ENCODE measurements at regions not wholly inside any gene's neighbourhood (a gene's known extent, or its start where the extent isn't known, plus 50 kb on each side); places are given as distances from the start of the nearest gene placed in this dataset.

DNA sequence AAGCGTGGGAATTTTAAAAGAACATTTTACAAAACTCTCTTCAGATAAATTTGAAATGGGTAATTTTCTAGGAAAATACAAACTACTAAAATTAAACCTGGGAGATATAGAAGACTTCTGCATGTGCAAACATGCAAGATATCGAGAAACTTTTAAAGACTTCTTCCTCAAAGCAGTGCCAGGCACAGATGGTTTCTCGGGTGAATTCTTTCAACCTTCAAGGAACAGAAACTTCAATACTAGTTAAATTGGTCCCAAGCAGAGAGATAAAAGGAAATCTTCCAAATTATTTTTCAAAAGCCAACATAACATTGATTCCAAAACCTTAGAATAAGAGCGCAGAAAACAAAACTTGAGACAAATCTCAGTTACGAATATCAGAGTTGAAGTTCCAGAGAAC is 732.7 kb downstream of the PDCD6IP start:
- TF ChIP-seq, protein P1, sequence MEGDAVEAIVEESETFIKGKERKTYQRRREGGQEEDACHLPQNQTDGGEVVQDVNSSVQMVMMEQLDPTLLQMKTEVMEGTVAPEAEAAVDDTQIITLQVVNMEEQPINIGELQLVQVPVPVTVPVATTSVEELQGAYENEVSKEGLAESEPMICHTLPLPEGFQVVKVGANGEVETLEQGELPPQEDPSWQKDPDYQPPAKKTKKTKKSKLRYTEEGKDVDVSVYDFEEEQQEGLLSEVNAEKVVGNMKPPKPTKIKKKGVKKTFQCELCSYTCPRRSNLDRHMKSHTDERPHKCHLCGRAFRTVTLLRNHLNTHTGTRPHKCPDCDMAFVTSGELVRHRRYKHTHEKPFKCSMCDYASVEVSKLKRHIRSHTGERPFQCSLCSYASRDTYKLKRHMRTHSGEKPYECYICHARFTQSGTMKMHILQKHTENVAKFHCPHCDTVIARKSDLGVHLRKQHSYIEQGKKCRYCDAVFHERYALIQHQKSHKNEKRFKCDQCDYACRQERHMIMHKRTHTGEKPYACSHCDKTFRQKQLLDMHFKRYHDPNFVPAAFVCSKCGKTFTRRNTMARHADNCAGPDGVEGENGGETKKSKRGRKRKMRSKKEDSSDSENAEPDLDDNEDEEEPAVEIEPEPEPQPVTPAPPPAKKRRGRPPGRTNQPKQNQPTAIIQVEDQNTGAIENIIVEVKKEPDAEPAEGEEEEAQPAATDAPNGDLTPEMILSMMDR (IDR thresholded peaks at IDR 0.05) = no peak
- peaks cover 0 to 4% (median 0%) of the 10 kb centered on the region in 3 donors for H3K27me3 ChIP-seq (ENCODE audit: insufficient read depth in 3 of 3, low read length in 2 of 3)
- no peaks in the 10 kb centered on the region for H3K36me3 ChIP-seq (ENCODE audit: insufficient read depth in 1 of 2, low read depth in 1 of 2)
- H3K4me3 ChIP-seq = no peak overlapping the region
- H3K27ac ChIP-seq = no peak overlapping the region
- intact Hi-C loops (cut with DNase I) = no loop called here
- ATAC-seq (no peak), DNase-seq (no peak)
- 85 to 90% (median 86%) methylated on average over 5 of the region's 5 CpGs for WGBS, 3 donors
- no peaks in the 10 kb centered on the region for H3K9me3 ChIP-seq
- H3K4me1 ChIP-seq = no peaks in the 10 kb centered on the region

DNA sequence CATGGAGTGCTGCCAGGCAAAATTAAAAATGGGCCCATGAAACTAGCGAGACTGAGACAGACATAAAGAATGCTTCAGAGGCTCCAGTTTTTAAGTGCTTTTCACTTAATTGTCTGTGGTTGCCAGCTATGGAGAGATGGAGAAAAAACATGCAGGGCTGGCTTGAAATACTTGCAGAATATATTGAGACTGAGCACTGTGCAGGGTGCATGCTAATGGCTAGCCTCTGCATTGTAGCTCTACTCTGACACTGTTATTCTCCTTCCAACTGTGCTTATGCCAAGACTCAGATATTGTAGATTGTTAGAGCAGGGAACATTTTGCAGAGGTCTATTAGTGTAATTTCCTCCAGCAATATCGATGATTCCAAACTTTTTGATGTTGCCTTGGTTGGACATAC is 735.0 kb downstream of the PDCD6IP start:
- H3K9me3 ChIP-seq = no peaks in the 10 kb centered on the region
- no peak for DNase-seq
- ATAC-seq = no peak
- TF ChIP-seq, protein P1 (IDR thresholded peaks at IDR 0.05) = no peak
- intact Hi-C loops (cut with DNase I) = no loop called here
- no peak overlapping the region for H3K4me3 ChIP-seq
- H3K27ac ChIP-seq = no peak overlapping the region
- peaks cover 0 to 4% (median 0%) of the 10 kb centered on the region in 3 donors for H3K27me3 ChIP-seq (ENCODE audit: insufficient read depth in 3 of 3, low read length in 2 of 3)
- 51 to 58% (median 52%) methylated on average over 2 of the region's 2 CpGs for WGBS, 3 donors
- no peaks in the 10 kb centered on the region for H3K4me1 ChIP-seq
- no peaks in the 10 kb centered on the region for H3K36me3 ChIP-seq (ENCODE audit: insufficient read depth in 1 of 2, low read depth in 1 of 2)

DNA sequence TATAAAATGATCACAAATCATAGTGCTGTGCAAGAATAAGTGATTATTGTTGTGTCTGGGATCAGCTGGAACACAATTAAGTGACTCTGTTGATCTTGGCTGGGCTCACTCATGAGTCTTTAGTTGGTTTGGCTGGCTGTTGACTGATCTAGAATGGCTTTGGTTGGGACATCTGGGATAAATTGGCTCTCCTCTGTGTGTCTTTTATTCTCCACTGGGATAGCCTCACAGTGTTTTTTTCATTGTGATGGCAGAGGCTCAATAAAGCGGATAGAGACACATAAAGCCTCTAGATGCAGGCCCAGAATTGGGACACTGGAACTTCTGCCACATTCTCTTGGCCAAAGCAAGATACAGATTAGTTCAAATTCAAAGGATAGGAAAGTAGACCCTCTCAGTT is 735.6 kb downstream of the PDCD6IP start:
- Histone ChIP-seq H3K9me3 (no peaks in the 10 kb centered on the region), H3K27ac (no peak overlapping the region), H3K36me3 (ENCODE audit: insufficient read depth in 1 of 2, low read depth in 1 of 2) (no peaks in the 10 kb centered on the region), H3K4me1 (no peaks in the 10 kb centered on the region), H3K27me3 (ENCODE audit: insufficient read depth in 3 of 3, low read length in 2 of 3) (peaks cover 0 to 3% (median 0%) of the 10 kb centered on the region in 3 donors), H3K4me3 (no peak overlapping the region)
- intact Hi-C loops (cut with DNase I) = no loop called here
- no peak for DNase-seq
- no peak for ATAC-seq
- TF ChIP-seq, protein P1 (IDR thresholded peaks at IDR 0.05) = no peak
- WGBS, 3 donors = 44 to 59% (median 47%) methylated on average over 1 of the region's 1 CpG

DNA sequence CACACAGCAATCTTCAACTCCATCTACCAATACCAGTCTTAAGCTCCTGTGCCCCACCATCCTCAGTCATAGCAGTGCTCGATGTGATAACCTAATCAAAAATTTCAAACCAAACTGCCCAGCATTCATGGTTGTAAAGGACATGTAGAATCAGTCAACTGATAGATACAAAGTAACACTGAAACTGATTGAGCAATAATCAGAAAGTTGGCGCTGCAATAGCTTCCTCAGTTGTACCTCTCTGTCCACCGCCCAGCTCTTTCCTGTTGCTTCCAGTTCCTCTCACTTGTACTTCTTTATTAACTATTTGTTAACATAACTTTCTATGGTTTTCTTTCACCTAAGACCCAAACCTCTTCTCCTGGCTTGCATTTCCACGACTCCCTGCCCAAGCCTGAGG is 745.7 kb downstream of the PDCD6IP start:
- Histone ChIP-seq H3K4me1 (no peaks in the 10 kb centered on the region), H3K9me3 (no peaks in the 10 kb centered on the region), H3K4me3 (no peak overlapping the region), H3K27me3 (ENCODE audit: insufficient read depth in 3 of 3, low read length in 2 of 3) (no peaks in the 10 kb centered on the region), H3K27ac (no peak overlapping the region), H3K36me3 (ENCODE audit: insufficient read depth in 1 of 2, low read depth in 1 of 2) (no peaks in the 10 kb centered on the region)
- ATAC-seq = no peak
- intact Hi-C loops (cut with DNase I) = no loop called here
- no peak for DNase-seq
- TF ChIP-seq, protein P1 (IDR thresholded peaks at IDR 0.05) = no peak
- WGBS, 3 donors = 81 to 90% (median 85%) methylated on average over 4 of the region's 4 CpGs

DNA sequence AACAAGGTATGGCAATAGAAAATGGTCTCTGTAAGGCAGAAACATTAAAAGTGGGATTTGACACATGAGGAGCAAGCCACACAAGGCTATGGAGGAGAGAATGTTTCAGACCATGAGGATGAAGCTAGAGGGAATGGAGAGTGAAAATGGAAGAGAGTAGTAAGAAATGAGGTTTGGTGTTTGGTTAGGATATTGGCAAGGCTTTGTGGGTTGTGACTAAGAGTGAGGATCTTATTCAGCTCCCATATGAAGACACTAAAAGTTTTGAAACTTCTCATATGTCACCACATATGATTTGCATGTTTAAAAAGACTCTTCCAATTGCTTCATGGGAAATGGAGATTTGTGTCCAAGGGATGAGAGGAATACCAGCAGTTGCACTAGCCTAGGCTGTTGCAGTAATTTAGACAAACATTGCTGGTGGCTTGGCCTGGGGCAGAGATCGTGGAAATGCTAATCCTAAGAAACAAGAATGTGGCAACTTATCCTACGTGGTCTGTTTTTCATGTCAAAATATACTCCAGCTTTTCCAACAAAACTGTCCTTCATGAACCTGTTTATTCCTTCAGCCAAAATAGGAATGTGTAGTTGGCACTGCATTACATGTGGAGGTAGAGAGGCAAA is 749.0 kb downstream of the PDCD6IP start:
- TF ChIP-seq, protein P1 (IDR thresholded peaks at IDR 0.05) = no peak
- H3K9me3 ChIP-seq = no peaks in the 10 kb centered on the region
- 69 to 70% (median 69%) methylated on average over 2 of the region's 2 CpGs for WGBS, 3 donors
- no peak overlapping the region for H3K27ac ChIP-seq
- ATAC-seq = no peak
- DNase-seq = no peak
- H3K36me3 ChIP-seq (ENCODE audit: insufficient read depth in 1 of 2, low read depth in 1 of 2) = no peaks in the 10 kb centered on the region
- intact Hi-C loops (cut with DNase I) = no loop called here
- no peaks in the 10 kb centered on the region for H3K4me1 ChIP-seq
- H3K27me3 ChIP-seq (ENCODE audit: insufficient read depth in 3 of 3, low read length in 2 of 3) = no peaks in the 10 kb centered on the region
- no peak overlapping the region for H3K4me3 ChIP-seq
